ENCODE measurements at regions not wholly inside any gene's neighbourhood (a gene's known extent, or its start where the extent isn't known, plus 50 kb on each side); places are given as distances from the start of the nearest gene placed in this dataset.

DNA sequence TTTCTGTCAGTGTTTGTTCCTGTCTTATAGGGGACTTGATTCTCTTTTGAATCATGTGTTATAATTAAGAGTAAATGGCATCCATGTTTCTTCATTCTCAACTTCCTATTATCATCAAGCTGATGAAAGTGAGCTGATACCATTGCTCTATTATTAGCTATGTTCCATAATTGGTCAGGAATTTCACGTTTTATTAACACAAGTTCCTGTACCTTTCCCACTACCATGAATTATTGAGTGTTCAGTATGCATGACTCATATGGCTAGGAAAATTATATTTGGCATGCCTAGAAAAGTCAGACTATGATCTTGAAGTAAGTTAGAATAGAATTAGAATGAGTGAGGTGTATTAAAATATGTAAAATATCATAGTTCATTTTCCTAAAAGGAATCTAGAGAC lies 278.9 kb upstream of the LRRC3B start:
- DNase-seq (ENCODE audit: low read depth) (no peak), FAIRE-seq (no peak)
- no peaks in the 10 kb centered on the region for H3K36me3 ChIP-seq (ENCODE audit: control insufficient read depth, insufficient read depth, low read length)

DNA sequence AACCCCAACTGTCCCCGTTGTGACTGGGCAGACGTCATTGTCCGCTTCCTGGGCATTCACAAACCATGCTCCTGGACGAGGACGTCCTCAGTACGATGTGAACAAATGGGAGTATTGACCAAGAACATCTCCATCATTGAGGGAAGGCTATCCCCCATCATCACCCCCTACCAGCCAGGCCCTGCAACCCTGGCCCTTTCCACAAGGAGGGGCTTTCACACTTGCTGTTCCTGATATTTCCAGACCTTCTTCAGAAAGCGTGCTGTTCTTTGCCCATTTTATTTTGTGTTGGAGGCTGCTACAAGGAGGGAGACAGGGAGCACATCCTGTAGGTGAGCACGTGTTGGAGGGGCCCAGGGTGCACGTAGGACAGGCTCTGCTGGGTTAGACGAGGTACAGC lies 277.0 kb upstream of the LRRC3B start:
- FAIRE-seq (no peak), DNase-seq (ENCODE audit: low read depth) (no peak)
- H3K36me3 ChIP-seq (ENCODE audit: control insufficient read depth, insufficient read depth, low read length) = no peaks in the 10 kb centered on the region
- no peak overlapping the region for H3K4me3 ChIP-seq (ENCODE audit: low read depth, low read length)
- TF ChIP-seq, protein P1, sequence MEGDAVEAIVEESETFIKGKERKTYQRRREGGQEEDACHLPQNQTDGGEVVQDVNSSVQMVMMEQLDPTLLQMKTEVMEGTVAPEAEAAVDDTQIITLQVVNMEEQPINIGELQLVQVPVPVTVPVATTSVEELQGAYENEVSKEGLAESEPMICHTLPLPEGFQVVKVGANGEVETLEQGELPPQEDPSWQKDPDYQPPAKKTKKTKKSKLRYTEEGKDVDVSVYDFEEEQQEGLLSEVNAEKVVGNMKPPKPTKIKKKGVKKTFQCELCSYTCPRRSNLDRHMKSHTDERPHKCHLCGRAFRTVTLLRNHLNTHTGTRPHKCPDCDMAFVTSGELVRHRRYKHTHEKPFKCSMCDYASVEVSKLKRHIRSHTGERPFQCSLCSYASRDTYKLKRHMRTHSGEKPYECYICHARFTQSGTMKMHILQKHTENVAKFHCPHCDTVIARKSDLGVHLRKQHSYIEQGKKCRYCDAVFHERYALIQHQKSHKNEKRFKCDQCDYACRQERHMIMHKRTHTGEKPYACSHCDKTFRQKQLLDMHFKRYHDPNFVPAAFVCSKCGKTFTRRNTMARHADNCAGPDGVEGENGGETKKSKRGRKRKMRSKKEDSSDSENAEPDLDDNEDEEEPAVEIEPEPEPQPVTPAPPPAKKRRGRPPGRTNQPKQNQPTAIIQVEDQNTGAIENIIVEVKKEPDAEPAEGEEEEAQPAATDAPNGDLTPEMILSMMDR (IDR thresholded peaks at IDR 0.05; ENCODE audit: insufficient read depth, low read length, severe bottlenecking) = no peak
- no peaks in the 10 kb centered on the region for H3K27me3 ChIP-seq (ENCODE audit: control insufficient read depth, insufficient read depth, low read length)

More for the DNA sequence above, 278.9 kb upstream of the LRRC3B start:
- H3K4me3 ChIP-seq (ENCODE audit: low read depth, low read length) = no peak overlapping the region
- H3K27me3 ChIP-seq (ENCODE audit: control insufficient read depth, insufficient read depth, low read length) = no peaks in the 10 kb centered on the region
- TF ChIP-seq, protein P1 (IDR thresholded peaks at IDR 0.05; ENCODE audit: insufficient read depth, low read length, severe bottlenecking) = no peak

DNA sequence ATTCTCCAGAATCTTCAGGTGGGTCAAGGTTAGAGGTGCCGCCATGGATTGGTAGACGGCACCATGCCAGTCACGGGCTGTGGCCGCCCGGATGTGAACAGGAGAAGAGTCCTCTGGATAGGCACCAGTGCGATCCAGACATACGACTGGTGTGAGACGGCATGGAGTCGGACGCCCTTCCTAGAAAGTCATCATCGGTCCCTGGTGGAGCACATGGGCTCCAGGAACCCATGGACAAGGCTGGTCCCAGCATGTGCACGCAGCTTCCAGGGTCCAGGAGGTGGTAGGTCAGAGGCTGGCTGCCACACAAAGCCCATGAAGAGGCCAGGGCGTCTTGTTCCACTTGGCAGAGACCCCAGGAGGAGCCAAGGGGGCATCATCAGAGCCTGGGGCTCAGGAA lies 276.1 kb upstream of the LRRC3B start:
- DNase-seq (ENCODE audit: low read depth) (no peak), FAIRE-seq (no peak)
- H3K36me3 ChIP-seq (ENCODE audit: control insufficient read depth, insufficient read depth, low read length) = no peaks in the 10 kb centered on the region
- no peak overlapping the region for H3K4me3 ChIP-seq (ENCODE audit: low read depth, low read length)
- TF ChIP-seq, protein P1 (IDR thresholded peaks at IDR 0.05; ENCODE audit: insufficient read depth, low read length, severe bottlenecking) = no peak
- H3K27me3 ChIP-seq (ENCODE audit: control insufficient read depth, insufficient read depth, low read length) = no peaks in the 10 kb centered on the region

DNA sequence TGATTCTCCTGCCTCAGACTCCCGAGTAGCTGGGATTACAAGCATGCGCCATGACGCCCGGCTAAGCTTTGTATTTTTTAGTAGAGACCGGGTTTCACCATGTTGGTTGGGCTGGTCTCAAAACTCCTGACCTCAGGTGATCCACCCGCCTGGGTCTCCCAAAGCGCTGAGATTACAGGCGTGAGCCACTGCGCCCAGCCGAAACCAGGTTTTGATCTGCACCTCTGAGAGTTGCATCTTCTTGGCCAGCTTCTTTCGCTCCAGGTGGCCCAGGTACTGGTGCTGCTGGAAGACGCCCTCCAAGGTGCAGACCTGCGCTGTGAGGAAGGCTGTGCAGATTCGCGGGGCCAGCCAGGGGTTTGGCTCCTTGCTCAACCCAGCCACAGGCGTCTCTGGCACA lies 275.4 kb upstream of the LRRC3B start:
- DNase-seq (ENCODE audit: low read depth) = no peak
- H3K27me3 ChIP-seq (ENCODE audit: control insufficient read depth, insufficient read depth, low read length) = no peaks in the 10 kb centered on the region
- H3K36me3 ChIP-seq (ENCODE audit: control insufficient read depth, insufficient read depth, low read length) = no peaks in the 10 kb centered on the region
- TF ChIP-seq, protein P1 (IDR thresholded peaks at IDR 0.05; ENCODE audit: insufficient read depth, low read length, severe bottlenecking) = no peak
- H3K4me3 ChIP-seq (ENCODE audit: low read depth, low read length) = no peak overlapping the region
- no peak for FAIRE-seq

DNA sequence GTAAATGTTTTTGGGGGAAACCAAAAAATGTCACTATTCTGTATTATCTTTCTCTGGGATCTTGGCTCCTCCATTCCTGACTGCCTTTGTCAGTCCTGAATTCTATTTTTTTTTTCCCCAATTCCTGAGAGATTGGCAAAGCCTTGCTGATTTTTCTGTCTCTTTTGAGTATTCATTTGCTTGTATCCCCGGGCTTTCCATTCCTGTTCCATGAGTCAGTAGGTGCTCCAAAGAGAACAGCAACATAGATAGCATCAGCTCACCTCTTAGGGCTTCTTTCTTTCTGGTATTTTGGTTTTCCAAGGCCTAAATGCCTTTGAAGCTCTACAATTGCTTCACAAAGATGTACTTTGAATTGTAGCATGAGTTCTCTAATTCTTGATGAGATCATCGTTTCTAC lies 271.7 kb upstream of the LRRC3B start:
- Histone ChIP-seq H3K36me3 (ENCODE audit: control insufficient read depth, insufficient read depth, low read length) (no peaks in the 10 kb centered on the region), H3K4me3 (ENCODE audit: low read depth, low read length) (no peak overlapping the region), H3K27me3 (ENCODE audit: control insufficient read depth, insufficient read depth, low read length) (no peaks in the 10 kb centered on the region)
- DNase-seq (ENCODE audit: low read depth) (peak; percentile 4), FAIRE-seq (no peak)
- TF ChIP-seq, protein P1 (IDR thresholded peaks at IDR 0.05; ENCODE audit: insufficient read depth, low read length, severe bottlenecking) = no peak

DNA sequence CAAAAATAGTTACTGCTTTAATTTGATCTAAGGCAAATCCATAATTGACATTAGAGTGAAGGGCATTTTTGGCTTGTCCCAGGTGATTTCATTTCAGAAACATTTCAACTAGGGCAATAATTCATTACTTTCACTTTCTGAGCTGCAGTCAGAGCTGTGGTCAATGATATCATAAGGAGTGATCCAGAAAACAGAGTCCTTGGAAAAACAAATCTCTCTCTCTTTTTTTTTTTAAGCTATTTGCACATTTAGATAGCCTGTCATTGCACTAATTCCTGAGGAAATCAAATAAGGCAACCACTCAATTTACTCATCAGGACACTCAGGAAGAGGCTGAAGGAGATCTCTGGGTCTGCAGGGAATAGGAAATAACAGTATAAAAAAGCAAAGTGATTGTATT lies 269.5 kb upstream of the LRRC3B start:
- Histone ChIP-seq H3K4me3 (ENCODE audit: low read depth, low read length) (no peak overlapping the region), H3K36me3 (ENCODE audit: control insufficient read depth, insufficient read depth, low read length) (no peaks in the 10 kb centered on the region), H3K27me3 (ENCODE audit: control insufficient read depth, insufficient read depth, low read length) (no peaks in the 10 kb centered on the region)
- TF ChIP-seq, protein P1 (IDR thresholded peaks at IDR 0.05; ENCODE audit: insufficient read depth, low read length, severe bottlenecking) = no peak
- FAIRE-seq (no peak), DNase-seq (ENCODE audit: low read depth) (peak; percentile 3)
